CD8-positive, alpha-beta memory T cell (primary cell): ENCODE measurements at regions not wholly inside any gene's neighbourhood (a gene's known extent, or its start where the extent isn't known, plus 50 kb on each side); places are given as distances from the start of the nearest gene placed in this dataset.

Source experiments
- CTCF ChIA-PET: fragments of 350-600 bp; sonication (Branson Sonifier 250); formaldehyde crosslinking; loops from one replicate; lab custom pipeline; 2021; ENCODE audit warnings: antibody characterized with exemption; lab: Charles Lee
- POLR2A ChIA-PET: fragments of 350-600 bp; sonication (Branson Sonifier 250); formaldehyde crosslinking; loops from one replicate; lab custom pipeline; 2021; ENCODE audit warnings: antibody characterized with exemption; lab: Charles Lee
- DNase-seq, 5 donors: peaks; one replicate each; pipeline versions ENCODE4 v3.0.0 to v3.0.0-alpha.2; 2020 to 2022; ENCODE audit warnings: mixed read lengths in 1 of 5
- H3K27ac ChIP-seq: one replicate; pipeline ENCODE4 v1.7.0; 2013; ENCODE audit warnings: low read depth, mild to moderate bottlenecking, low read length, moderate library complexity
- H3K27me3 ChIP-seq: 2 replicates; pipeline ENCODE4 v1.7.0; 2013; ENCODE audit warnings: low read length, mild to moderate bottlenecking; ENCODE audit not compliant: insufficient read depth, poor library complexity, severe bottlenecking
- H3K36me3 ChIP-seq: 2 replicates; pipeline ENCODE4 v1.7.0; 2013; ENCODE audit warnings: mild to moderate bottlenecking, low read length, moderate library complexity; ENCODE audit not compliant: insufficient read depth
- H3K4me1 ChIP-seq: 2 replicates; pipeline ENCODE4 v1.7.0; 2013; ENCODE audit warnings: mild to moderate bottlenecking, low read length, moderate library complexity; ENCODE audit not compliant: insufficient read depth
- H3K4me3 ChIP-seq: 2 replicates; pipeline ENCODE4 v1.7.0; 2013; ENCODE audit warnings: mild to moderate bottlenecking, low read length
- H3K9me3 ChIP-seq: 2 replicates; pipeline ENCODE4 v1.7.0; 2013; ENCODE audit warnings: mild to moderate bottlenecking, low read length
- H3K27ac Mint-ChIP-seq, 8 donors: one replicate each; pipeline ENCODE4 v1.8.0; 2020 to 2021; ENCODE audit warnings: mixed read lengths in 8 of 8, mild to moderate bottlenecking in 6 of 8, inconsistent platforms in 3 of 8, moderate library complexity in 3 of 8
- H3K27me3 Mint-ChIP-seq, 2 donors: one replicate each; pipeline ENCODE4 v1.8.0; 2020 to 2021; ENCODE audit warnings: mixed read lengths in 2 of 2, mild to moderate bottlenecking in 1 of 2, moderate library complexity in 1 of 2
- H3K36me3 Mint-ChIP-seq, 3 donors: one replicate each; pipeline ENCODE4 v1.8.0; 2020 to 2021; ENCODE audit warnings: mixed read lengths in 3 of 3, inconsistent platforms in 1 of 3, mild to moderate bottlenecking in 1 of 3
- H3K4me1 Mint-ChIP-seq, 3 donors: one replicate each; pipeline ENCODE4 v1.8.0; 2020 to 2021; ENCODE audit warnings: mixed read lengths in 3 of 3, inconsistent platforms in 1 of 3, mild to moderate bottlenecking in 1 of 3
- H3K4me3 Mint-ChIP-seq, 7 donors: one replicate each; pipeline ENCODE4 v1.8.0; 2020 to 2021; ENCODE audit warnings: mixed read lengths in 7 of 7, mild to moderate bottlenecking in 6 of 7, moderate library complexity in 4 of 7, inconsistent platforms in 2 of 7
- H3K9me3 Mint-ChIP-seq, 5 donors: one replicate each; pipeline ENCODE4 v1.8.0; 2020 to 2022; ENCODE audit warnings: mixed read lengths in 5 of 5, mild to moderate bottlenecking in 3 of 5, moderate library complexity in 2 of 5, inconsistent platforms in 1 of 5

- H3K36me3 Mint-ChIP-seq, result no peaks in the 10 kb centered on the region
- no peaks in the 10 kb centered on the region for H3K4me1 Mint-ChIP-seq
- H3K27ac Mint-ChIP-seq, result no peak overlapping the region
- peaks cover 0 to 2% (median 0%) of the 10 kb centered on the region in 5 donors for H3K9me3 Mint-ChIP-seq
- peaks cover 5 to 6% of the 10 kb centered on the region in 2 donors for H3K27me3 Mint-ChIP-seq
- no peak overlapping the region for H3K4me3 Mint-ChIP-seq
- POLR2A ChIA-PET, result no interaction called here
- Histone ChIP-seq H3K4me1 (no peaks in the 10 kb centered on the region), H3K9me3 (no peaks in the 10 kb centered on the region), H3K27me3 (no peaks in the 10 kb centered on the region), H3K36me3 (no peaks in the 10 kb centered on the region), H3K4me3 (no peak overlapping the region), H3K27ac (no peak overlapping the region)
- no peak for DNase-seq
- CTCF ChIA-PET, result no interaction called here
These were observed 108.0 kb upstream of the GOT2 start for GRCh38 chr16:58842156-58842555.

- Histone ChIP-seq H3K9me3 (no peaks in the 10 kb centered on the region), H3K4me1 (no peaks in the 10 kb centered on the region), H3K4me3 (no peak overlapping the region), H3K27me3 (no peaks in the 10 kb centered on the region), H3K27ac (no peak overlapping the region), H3K36me3 (no peaks in the 10 kb centered on the region)
- Mint-ChIP-seq H3K36me3 (peaks cover 0 to 4% (median 1%) of the 10 kb centered on the region in 3 donors), H3K4me1 (peaks cover 4 to 7% (median 6%) of the 10 kb centered on the region in 3 donors), H3K27me3 (peaks cover 12 to 37% of the 10 kb centered on the region in 2 donors), H3K27ac (no peak overlapping the region), H3K4me3 (no peak overlapping the region), H3K9me3 (peaks cover 0 to 6% (median 0%) of the 10 kb centered on the region in 5 donors)
- POLR2A ChIA-PET, result no interaction called here
- CTCF ChIA-PET, result no interaction called here
- DNase-seq, result no peak
These were observed 103.8 kb upstream of the GOT2 start for GRCh38 chr16:58837950-58838349.

GRCh38 chr16:58836427-58836826 lies 102.3 kb upstream of the GOT2 start:
- ChIA-PET CTCF (no interaction called here), POLR2A (no interaction called here)
- Mint-ChIP-seq H3K27me3 (peaks cover 11 to 44% of the 10 kb centered on the region in 2 donors), H3K27ac (no peak overlapping the region), H3K9me3 (peaks cover 0 to 6% (median 0%) of the 10 kb centered on the region in 5 donors), H3K36me3 (peaks cover 0 to 4% (median 1%) of the 10 kb centered on the region in 3 donors), H3K4me1 (peaks cover 4 to 7% (median 6%) of the 10 kb centered on the region in 3 donors), H3K4me3 (peak overlapping the region in 1 of 7 donors; percentile 23)
- Histone ChIP-seq H3K4me1 (no peaks in the 10 kb centered on the region), H3K36me3 (no peaks in the 10 kb centered on the region), H3K4me3 (no peak overlapping the region), H3K9me3 (no peaks in the 10 kb centered on the region), H3K27ac (no peak overlapping the region), H3K27me3 (no peaks in the 10 kb centered on the region)
- no peak for DNase-seq

GRCh38 chr16:58832386-58832895 lies 98.3 kb upstream of the GOT2 start:
- Mint-ChIP-seq H3K9me3 (peaks cover 0 to 6% (median 0%) of the 10 kb centered on the region in 5 donors), H3K36me3 (peaks cover 0 to 4% (median 1%) of the 10 kb centered on the region in 3 donors), H3K4me1 (peaks cover 4 to 7% (median 6%) of the 10 kb centered on the region in 3 donors), H3K27ac (no peak overlapping the region), H3K27me3 (peaks cover 7 to 42% of the 10 kb centered on the region in 2 donors), H3K4me3 (no peak overlapping the region)
- Histone ChIP-seq H3K27ac (no peak overlapping the region), H3K27me3 (no peaks in the 10 kb centered on the region), H3K4me3 (no peak overlapping the region), H3K4me1 (no peaks in the 10 kb centered on the region), H3K9me3 (no peaks in the 10 kb centered on the region), H3K36me3 (no peaks in the 10 kb centered on the region)
- ChIA-PET POLR2A (no interaction called here), CTCF (no interaction called here)
- DNase-seq, result no peak

GRCh38 chr16:58831386-58831785 lies 97.3 kb upstream of the GOT2 start:
- H3K36me3 Mint-ChIP-seq, result peaks cover 0 to 4% (median 1%) of the 10 kb centered on the region in 3 donors
- DNase-seq, result no peak
- no peak overlapping the region for H3K4me3 Mint-ChIP-seq
- no peak overlapping the region for H3K27ac Mint-ChIP-seq
- POLR2A ChIA-PET, result no interaction called here
- Histone ChIP-seq H3K9me3 (no peaks in the 10 kb centered on the region), H3K36me3 (no peaks in the 10 kb centered on the region), H3K27ac (no peak overlapping the region), H3K4me3 (no peak overlapping the region), H3K4me1 (no peaks in the 10 kb centered on the region), H3K27me3 (no peaks in the 10 kb centered on the region)
- peaks cover 3 to 5% (median 3%) of the 10 kb centered on the region in 3 donors for H3K4me1 Mint-ChIP-seq
- H3K27me3 Mint-ChIP-seq, result peaks cover 7 to 41% of the 10 kb centered on the region in 2 donors
- CTCF ChIA-PET, result no interaction called here
- peaks cover 0 to 6% (median 0%) of the 10 kb centered on the region in 5 donors for H3K9me3 Mint-ChIP-seq

- H3K36me3 Mint-ChIP-seq, result peaks cover 0 to under 1% (median 0%) of the 10 kb centered on the region in 3 donors
These were observed 94.9 kb upstream of the GOT2 start for GRCh38 chr16:58828901-58829545.

GRCh38 chr16:58824201-58824600 lies 90.1 kb upstream of the GOT2 start:
- Mint-ChIP-seq H3K4me1 (no peaks in the 10 kb centered on the region), H3K9me3 (peaks cover 0 to 16% (median 4%) of the 10 kb centered on the region in 5 donors), H3K4me3 (no peak overlapping the region), H3K27ac (no peak overlapping the region), H3K36me3 (no peaks in the 10 kb centered on the region), H3K27me3 (peaks cover 9 to 11% of the 10 kb centered on the region in 2 donors)
- ChIA-PET POLR2A (no interaction called here), CTCF (no interaction called here)
- H3K9me3 ChIP-seq, result no peaks in the 10 kb centered on the region
- DNase-seq, result no peak
- H3K27ac ChIP-seq, result no peak overlapping the region
- no peaks in the 10 kb centered on the region for H3K36me3 ChIP-seq
- H3K4me3 ChIP-seq, result no peak overlapping the region
- H3K27me3 ChIP-seq, result no peaks in the 10 kb centered on the region
- no peaks in the 10 kb centered on the region for H3K4me1 ChIP-seq

More at GRCh38 chr16:58828901-58829545, 94.9 kb upstream of the GOT2 start:
- Histone ChIP-seq H3K36me3 (no peaks in the 10 kb centered on the region), H3K27me3 (no peaks in the 10 kb centered on the region), H3K9me3 (no peaks in the 10 kb centered on the region), H3K4me1 (no peaks in the 10 kb centered on the region), H3K27ac (no peak overlapping the region), H3K4me3 (no peak overlapping the region)
- H3K4me1 Mint-ChIP-seq, result no peaks in the 10 kb centered on the region
- ChIA-PET POLR2A (no interaction called here), CTCF (no interaction called here)
- peaks cover 0 to 4% (median 0%) of the 10 kb centered on the region in 5 donors for H3K9me3 Mint-ChIP-seq
- peaks cover 7 to 29% of the 10 kb centered on the region in 2 donors for H3K27me3 Mint-ChIP-seq
- H3K4me3 Mint-ChIP-seq, result no peak overlapping the region
- no peak for DNase-seq
- no peak overlapping the region for H3K27ac Mint-ChIP-seq

GRCh38 chr16:58821886-58822285 lies 87.8 kb upstream of the GOT2 start:
- H3K4me3 Mint-ChIP-seq, result no peak overlapping the region
- Histone ChIP-seq H3K27ac (no peak overlapping the region), H3K27me3 (no peaks in the 10 kb centered on the region), H3K4me3 (no peak overlapping the region), H3K9me3 (no peaks in the 10 kb centered on the region), H3K4me1 (no peaks in the 10 kb centered on the region), H3K36me3 (no peaks in the 10 kb centered on the region)
- no peaks in the 10 kb centered on the region for H3K4me1 Mint-ChIP-seq
- H3K9me3 Mint-ChIP-seq, result peaks cover 0 to 16% (median 4%) of the 10 kb centered on the region in 5 donors
- H3K27me3 Mint-ChIP-seq, result peaks cover 8 to 9% of the 10 kb centered on the region in 2 donors
- no peak overlapping the region for H3K27ac Mint-ChIP-seq
- CTCF ChIA-PET, result no interaction called here
- POLR2A ChIA-PET, result no interaction called here
- DNase-seq, result no peak
- no peaks in the 10 kb centered on the region for H3K36me3 Mint-ChIP-seq
